GM19351 (cell line): ENCODE measurements at regions not wholly inside any gene's neighbourhood (a gene's known extent, or its start where the extent isn't known, plus 50 kb on each side); places are given as distances from the start of the nearest gene placed in this dataset.

Experiments
- ATAC-seq: cut with Tn5 transposase; IDR thresholded peaks from one replicate; pipeline ENCODE4 v1.9.1; 2021; ENCODE audit warnings: mild to moderate bottlenecking, moderate library complexity; ENCODE audit not compliant: unreplicated experiment

GRCh38 chr1:34405266-34405959 lies 228.7 kb downstream of the C1orf94 start:
- no peak for ATAC-seq

GRCh38 chr1:34406377-34406776 lies 229.7 kb downstream of the C1orf94 start:
- no peak for ATAC-seq

DNA sequence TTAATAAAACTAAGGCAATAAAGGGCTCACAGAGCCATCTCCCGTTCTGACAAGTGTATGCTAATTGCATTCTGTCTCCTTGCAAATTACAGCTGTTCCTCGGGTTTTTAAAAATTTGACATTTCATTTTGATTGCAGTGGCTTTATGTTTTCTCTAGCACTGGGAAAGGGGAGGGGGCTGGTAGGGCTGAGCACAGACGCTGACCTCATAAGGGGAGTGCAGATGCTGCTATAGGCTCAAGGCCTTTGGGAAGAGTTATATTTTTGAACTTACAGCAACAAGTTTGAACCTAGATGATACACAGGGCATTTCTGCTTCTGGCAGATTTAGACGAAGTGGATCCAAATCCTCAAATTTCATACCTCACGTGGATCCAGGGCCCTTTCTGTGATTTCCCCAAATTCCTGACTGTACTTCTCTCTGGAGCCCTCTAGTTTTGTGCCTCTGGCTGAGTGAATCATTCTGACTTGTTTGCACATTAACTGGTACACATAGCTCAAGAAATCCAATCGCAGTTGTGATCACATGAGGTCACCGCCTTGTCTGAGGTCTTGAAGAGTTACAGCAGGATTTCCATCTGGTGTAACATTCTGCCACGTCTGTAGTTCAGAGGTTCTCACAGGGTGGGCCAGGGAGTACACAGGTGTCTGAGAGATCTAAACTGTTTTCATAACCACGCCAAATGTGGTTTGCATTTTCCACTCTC lies 230.3 kb downstream of the C1orf94 start:
- no peak for ATAC-seq

GRCh38 chr1:34408011-34408410 lies 231.3 kb downstream of the C1orf94 start:
- no peak for ATAC-seq

- ATAC-seq: no peak
Observed at GRCh38 chr1:34409689-34410229, 233.1 kb downstream of the C1orf94 start.

DNA sequence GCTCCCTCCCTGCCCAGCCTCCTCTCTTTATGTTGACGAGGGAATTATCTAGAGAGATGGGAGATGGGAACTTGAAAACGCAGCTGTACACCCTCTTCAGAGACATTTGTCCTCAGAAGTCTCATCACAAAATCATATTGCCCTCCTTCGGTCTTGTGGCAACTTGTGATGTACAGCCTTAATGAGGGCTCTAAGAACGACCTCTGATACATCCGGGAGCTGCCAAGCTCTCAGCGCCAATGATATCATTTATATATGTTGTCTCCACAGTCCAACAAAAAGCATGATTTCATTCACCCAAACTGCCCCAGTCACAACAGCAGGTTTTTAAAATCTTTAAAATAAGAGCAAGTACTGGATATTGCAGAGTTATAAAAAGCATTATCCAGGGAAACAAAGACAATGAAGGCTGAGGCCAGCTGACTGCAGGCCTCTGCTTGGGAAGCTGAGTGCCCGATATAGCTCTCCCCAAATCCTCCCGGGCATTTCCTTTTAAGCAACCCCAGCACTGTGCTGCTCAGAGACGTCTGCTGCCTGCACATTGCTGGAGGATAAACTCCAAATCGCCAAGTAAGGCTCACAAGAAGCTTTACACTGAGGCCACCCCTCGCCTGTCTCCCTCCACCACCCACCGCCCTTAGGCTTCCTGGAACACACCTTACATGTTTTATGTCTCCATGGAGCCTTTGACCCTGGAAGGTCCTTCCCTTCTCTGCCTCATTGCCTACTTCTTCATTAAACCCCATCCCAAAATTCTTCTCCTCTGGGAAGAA lies 236.1 kb downstream of the C1orf94 start:
- ATAC-seq: no peak

DNA sequence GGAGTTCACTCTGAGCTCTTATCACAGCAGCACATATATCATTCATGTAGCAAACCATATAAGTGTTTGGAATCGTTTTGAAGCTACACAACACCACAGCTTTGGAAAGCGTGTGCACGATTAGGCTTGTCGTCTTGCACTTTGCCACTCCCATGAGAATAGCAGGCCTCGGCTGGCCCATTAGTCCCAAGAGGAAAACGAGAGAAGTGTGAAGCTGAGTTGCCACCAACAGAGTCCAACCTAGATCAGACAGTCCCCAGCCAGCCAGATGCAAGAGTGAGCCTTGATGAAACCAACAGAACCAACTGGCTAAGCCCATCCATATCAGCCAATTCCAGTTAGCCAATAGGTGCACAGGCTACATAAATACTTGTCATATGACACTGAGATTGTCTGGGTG lies 238.4 kb downstream of the C1orf94 start:
- ATAC-seq: no peak

DNA sequence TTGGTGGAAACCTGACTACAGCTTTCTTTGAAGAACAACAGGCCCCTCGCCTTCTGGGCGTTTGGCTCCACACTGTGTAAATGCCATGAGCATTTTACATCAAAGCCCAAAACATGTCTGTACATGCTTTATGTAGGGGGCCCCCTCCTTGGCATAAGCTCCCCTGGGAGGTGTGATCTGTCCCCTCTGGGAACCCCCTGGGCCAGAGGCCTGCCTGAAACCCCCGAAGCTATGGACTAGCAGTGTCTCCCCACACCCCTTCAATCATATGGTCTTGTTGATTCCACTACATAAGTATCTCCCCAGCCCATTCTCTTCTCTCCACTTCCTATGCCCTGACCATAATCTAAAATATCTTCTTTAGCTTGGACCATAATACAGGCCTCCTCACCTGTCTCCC lies 241.5 kb downstream of the C1orf94 start:
- no peak for ATAC-seq

- no peak for ATAC-seq
Observed at GRCh38 chr1:34419663-34420136, 243.0 kb downstream of the C1orf94 start.

DNA sequence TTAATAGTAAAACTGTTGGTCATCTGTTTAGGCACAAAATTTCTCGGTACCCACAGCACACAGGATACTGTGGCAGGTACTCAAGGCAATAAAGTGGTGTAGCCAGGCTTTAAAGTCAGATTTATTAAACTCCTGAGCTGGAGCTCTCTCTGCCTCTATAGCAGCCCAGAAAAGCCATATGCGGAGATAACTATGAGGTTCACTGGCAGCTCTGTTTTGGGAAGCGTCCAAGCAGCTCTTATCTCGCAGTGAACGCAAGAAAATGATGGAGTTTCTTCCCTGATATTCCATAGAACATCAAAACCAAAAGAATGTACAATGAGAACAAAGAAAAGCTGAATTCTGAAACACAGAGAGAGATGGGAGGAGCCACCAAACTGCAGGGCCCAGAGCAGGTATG lies 248.3 kb downstream of the C1orf94 start:
- no peak for ATAC-seq

GRCh38 chr1:34425785-34426184 lies 249.1 kb downstream of the C1orf94 start:
- no peak for ATAC-seq

DNA sequence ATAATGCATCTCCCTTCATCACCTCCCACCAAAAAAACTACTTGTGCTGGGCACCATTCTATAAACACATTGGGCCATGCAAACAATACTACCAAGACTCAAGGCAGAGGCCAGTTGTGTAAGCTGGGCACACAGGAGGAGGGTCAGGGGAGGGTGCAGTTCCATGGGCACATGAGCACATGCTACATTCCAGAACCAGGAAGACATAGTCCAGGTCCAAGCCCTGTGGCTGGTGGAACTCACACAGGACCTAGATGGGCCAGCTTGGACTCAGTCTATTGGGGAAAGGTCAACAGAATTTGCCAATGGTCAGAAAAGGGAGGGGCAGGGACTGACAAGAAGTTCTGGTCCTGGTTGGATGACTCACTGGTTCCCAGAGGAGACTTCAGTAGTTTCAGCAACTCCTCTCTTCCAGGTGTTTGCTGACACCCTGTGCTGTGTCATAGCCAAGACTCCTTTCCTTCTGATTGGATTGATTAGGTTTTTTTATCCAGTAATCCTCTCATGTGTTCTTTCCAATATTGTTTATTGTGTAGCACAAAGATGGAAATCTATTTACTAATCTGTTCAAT lies 249.7 kb downstream of the C1orf94 start:
- no peak for ATAC-seq

- ATAC-seq: no peak
Observed at GRCh38 chr1:34427170-34427569, 250.5 kb downstream of the C1orf94 start.

- ATAC-seq: no peak
Observed at GRCh38 chr1:34433099-34433498, 256.4 kb downstream of the C1orf94 start.

DNA sequence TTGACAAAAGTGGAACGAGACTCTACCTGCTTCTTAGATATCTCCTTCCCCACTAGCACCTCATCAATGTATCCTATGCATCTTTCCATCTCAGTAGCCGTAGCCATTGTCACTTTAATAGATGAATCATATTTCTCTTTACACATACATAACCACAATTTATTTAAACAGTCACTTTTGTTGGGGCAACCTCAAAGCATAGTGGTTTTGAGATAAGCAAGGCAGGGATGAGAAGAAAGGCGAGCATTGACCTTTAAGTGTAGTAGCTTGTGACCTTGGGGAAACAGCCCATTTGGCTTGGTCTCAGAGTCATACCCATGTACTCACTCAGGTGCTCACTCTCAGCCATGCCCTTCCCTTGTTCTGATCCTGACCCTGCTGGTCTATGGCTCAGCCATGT lies 260.1 kb downstream of the C1orf94 start:
- no peak for ATAC-seq

DNA sequence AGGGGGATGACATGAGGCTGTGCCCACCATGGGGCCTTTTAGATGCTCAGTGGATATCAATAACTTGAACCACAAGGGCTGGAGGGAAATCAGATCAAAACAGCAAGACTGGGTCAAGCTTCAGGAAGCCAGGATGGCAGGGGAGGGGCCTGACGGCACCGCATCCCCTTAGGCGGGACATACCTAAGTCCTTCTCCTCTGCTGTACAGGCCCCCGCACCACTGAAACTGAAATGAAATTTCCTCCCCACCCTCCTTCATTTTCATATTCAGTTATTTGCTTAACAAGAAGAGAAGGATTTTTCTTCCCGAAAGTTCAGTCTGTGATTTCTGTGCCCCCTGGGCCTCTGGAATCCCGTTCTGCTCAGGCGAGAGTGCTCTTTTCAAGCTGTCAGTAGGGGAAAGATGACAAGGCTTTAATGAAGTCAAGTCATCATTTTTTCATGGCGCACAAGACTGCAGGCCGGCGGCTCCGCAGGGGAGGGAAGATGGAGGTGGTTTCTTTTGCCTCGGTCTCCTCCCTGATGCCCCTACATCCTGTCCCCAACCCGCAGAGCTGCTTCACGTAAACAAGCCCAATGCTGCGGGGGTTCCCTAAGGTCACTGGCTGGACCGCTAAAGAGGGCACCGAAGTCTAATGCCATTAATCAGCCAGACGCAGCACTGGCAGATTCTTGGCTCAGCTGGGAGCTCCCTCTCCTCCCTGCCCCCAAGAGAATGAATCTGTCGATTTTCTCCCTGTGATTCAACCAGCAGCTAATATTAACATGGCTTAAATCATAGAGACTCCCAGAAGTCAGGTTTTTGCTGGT lies 264.8 kb downstream of the C1orf94 start:
- ATAC-seq: no peak

DNA sequence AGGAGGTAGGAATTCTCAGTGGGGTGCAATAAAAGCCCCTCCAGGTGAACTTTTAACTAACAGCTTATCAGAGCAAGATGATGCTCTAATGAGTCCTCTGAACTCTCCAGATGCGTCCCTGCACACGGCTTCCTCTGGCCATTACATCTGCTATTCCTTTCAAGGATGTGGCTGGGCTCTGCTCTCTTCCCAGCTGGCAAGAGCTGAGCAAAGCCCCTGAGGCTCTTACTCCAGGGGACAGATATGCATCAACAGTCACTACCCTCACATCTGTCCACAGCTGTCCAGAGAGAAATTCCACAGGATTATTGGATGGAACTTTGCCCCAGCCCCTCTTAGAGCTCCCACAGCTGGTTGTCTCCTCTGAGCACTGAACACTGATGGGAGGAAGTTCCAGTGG lies 267.8 kb downstream of the C1orf94 start:
- ATAC-seq: no peak

DNA sequence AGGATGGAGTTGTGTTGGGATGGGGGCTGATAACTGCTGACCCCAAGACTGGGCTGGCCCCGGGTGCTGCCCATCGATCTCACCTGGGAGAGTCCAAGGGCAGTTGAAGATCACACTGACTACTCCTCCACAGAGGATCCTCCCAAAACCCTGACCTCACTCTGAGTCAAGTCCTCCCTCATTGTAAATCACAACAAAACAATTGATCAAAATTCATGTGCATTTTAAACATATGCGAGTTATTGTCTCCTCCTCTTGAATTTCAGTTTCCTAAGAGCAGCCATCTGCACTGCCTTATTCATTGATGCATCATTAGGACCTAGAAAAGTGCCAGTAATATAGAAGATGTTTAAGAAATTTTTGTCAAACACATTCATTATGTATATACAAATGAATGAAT lies 273.6 kb downstream of the C1orf94 start:
- no peak for ATAC-seq

GRCh38 chr1:34452451-34452850 lies 275.7 kb downstream of the C1orf94 start:
- no peak for ATAC-seq

GRCh38 chr1:34455121-34455520 lies 278.4 kb downstream of the C1orf94 start:
- no peak for ATAC-seq
